SK-N-SH treated with all-trans-retinoic acid at 6 μM for 48 hours (cell line): ENCODE measurements at regions not wholly inside any gene's neighbourhood (a gene's known extent, or its start where the extent isn't known, plus 50 kb on each side); places are given as distances from the start of the nearest gene placed in this dataset.

ENCODE experiments used
- ARNTL ChIP-seq: fragments of 450-650 bp; formaldehyde crosslinking; IDR thresholded peaks from 2 replicates; pipeline ENCODE4 v1.5.0; 2020; ENCODE audit warnings: low read depth, mild to moderate bottlenecking, moderate library complexity, borderline replicate concordance
- CREB5 ChIP-seq: fragments of 250-450 bp; sonication (Bioruptor Pico); IDR thresholded peaks from 2 replicates; pipeline ENCODE4 v1.5.1; 2020; ENCODE audit warnings: low read depth, mild to moderate bottlenecking, moderate library complexity
- ISL1 ChIP-seq: fragments of 250-450 bp; sonication (Bioruptor Pico); IDR thresholded peaks from 2 replicates; pipeline ENCODE4 v2.1.2; 2022; ENCODE audit warnings: mild to moderate bottlenecking, moderate library complexity
- PATZ1 ChIP-seq: fragments of 250-450 bp; sonication (Bioruptor Pico); IDR thresholded peaks from 2 replicates; pipeline ENCODE4 v1.8.0; 2020; ENCODE audit warnings: mild to moderate bottlenecking, moderate library complexity, borderline replicate concordance
- TCF4 ChIP-seq: fragments of 250-450 bp; sonication (Bioruptor Pico); IDR thresholded peaks from 2 replicates; pipeline ENCODE4 v1.8.0; 2021; ENCODE audit warnings: mild to moderate bottlenecking, moderate library complexity, borderline replicate concordance
- TOX ChIP-seq: fragments of 250-450 bp; sonication (Bioruptor Pico); IDR thresholded peaks from 2 replicates; pipeline ENCODE4 v1.8.0; 2021; ENCODE audit warnings: mild to moderate bottlenecking, moderate library complexity, borderline replicate concordance
- ZFP3 ChIP-seq: fragments of 250-450 bp; sonication (Bioruptor Pico); IDR thresholded peaks from 2 replicates; pipeline ENCODE4 v1.5.0; 2020; ENCODE audit warnings: mild to moderate bottlenecking, moderate library complexity
- ZNF70 ChIP-seq: fragments of 450-650 bp; formaldehyde crosslinking; IDR thresholded peaks from 2 replicates; pipeline ENCODE4 v1.5.0; 2020; ENCODE audit warnings: mild to moderate bottlenecking, moderate library complexity
- TF ChIP-seq, protein P1 (sequence below): fragments of 250-450 bp; sonication (Bioruptor Pico); IDR thresholded peaks from 2 replicates; pipeline ENCODE4 v1.8.0; 2021; ENCODE audit warnings: low read depth, mild to moderate bottlenecking, moderate library complexity, borderline replicate concordance
- TF ChIP-seq, protein P2 (sequence below): fragments of 250-450 bp; sonication (Bioruptor Pico); IDR thresholded peaks from 2 replicates; pipeline ENCODE4 v1.5.0; 2020; ENCODE audit warnings: mild to moderate bottlenecking, moderate library complexity

- TF ChIP-seq TOX, result no peak
- TF ChIP-seq, protein P1, sequence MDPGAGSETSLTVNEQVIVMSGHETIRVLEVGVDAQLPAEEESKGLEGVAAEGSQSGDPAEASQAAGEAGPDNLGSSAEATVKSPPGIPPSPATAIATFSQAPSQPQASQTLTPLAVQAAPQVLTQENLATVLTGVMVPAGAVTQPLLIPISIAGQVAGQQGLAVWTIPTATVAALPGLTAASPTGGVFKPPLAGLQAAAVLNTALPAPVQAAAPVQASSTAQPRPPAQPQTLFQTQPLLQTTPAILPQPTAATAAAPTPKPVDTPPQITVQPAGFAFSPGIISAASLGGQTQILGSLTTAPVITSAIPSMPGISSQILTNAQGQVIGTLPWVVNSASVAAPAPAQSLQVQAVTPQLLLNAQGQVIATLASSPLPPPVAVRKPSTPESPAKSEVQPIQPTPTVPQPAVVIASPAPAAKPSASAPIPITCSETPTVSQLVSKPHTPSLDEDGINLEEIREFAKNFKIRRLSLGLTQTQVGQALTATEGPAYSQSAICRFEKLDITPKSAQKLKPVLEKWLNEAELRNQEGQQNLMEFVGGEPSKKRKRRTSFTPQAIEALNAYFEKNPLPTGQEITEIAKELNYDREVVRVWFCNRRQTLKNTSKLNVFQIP, result no peak
- no peak for TF ChIP-seq CREB5 (CRISPR knock-in tag)
- TF ChIP-seq ISL1 (CRISPR knock-in tag), result no peak
- TF ChIP-seq ZFP3 (CRISPR knock-in tag), result no peak
- TF ChIP-seq, protein P2, sequence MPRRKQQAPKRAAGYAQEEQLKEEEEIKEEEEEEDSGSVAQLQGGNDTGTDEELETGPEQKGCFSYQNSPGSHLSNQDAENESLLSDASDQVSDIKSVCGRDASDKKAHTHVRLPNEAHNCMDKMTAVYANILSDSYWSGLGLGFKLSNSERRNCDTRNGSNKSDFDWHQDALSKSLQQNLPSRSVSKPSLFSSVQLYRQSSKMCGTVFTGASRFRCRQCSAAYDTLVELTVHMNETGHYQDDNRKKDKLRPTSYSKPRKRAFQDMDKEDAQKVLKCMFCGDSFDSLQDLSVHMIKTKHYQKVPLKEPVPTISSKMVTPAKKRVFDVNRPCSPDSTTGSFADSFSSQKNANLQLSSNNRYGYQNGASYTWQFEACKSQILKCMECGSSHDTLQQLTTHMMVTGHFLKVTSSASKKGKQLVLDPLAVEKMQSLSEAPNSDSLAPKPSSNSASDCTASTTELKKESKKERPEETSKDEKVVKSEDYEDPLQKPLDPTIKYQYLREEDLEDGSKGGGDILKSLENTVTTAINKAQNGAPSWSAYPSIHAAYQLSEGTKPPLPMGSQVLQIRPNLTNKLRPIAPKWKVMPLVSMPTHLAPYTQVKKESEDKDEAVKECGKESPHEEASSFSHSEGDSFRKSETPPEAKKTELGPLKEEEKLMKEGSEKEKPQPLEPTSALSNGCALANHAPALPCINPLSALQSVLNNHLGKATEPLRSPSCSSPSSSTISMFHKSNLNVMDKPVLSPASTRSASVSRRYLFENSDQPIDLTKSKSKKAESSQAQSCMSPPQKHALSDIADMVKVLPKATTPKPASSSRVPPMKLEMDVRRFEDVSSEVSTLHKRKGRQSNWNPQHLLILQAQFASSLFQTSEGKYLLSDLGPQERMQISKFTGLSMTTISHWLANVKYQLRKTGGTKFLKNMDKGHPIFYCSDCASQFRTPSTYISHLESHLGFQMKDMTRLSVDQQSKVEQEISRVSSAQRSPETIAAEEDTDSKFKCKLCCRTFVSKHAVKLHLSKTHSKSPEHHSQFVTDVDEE (CRISPR knock-in tag), result no peak
- TF ChIP-seq PATZ1 (CRISPR knock-in tag), result no peak
- TF ChIP-seq ZNF70 (CRISPR knock-in tag), result no peak
- TF ChIP-seq ARNTL (CRISPR knock-in tag), result no peak
- TF ChIP-seq TCF4 (CRISPR knock-in tag), result no peak
Observed at GRCh38 chr18:37666451-37666850, 100.9 kb upstream of the CELF4 start.
